PC-9 (cell line): ENCODE measurements at regions not wholly inside any gene's neighbourhood (a gene's known extent, or its start where the extent isn't known, plus 50 kb on each side); places are given as distances from the start of the nearest gene placed in this dataset.

ENCODE experiments used
- BruUV-seq: library from RNA; stranded (reverse); fragments of 400-500 nt; replicated peaks from 2 replicates; lab custom pipeline; 2021; lab: Mats Ljungman, UMichigan
- CTCF ChIA-PET: fragments of 300-600 bp; sonication (Branson Sonifier 250); formaldehyde crosslinking; loops from one replicate; lab custom pipeline; 2022; ENCODE audit warnings: antibody characterized with exemption; lab: Charles Lee
- POLR2A ChIA-PET: fragments of 300-600 bp; sonication (Branson Sonifier 250); formaldehyde crosslinking; loops from one replicate; lab custom pipeline; 2022; ENCODE audit warnings: antibody characterized with exemption; ENCODE audit not compliant: unreplicated experiment; lab: Charles Lee
- DNase-seq, 2 experiments: peaks; one replicate each; pipeline versions ENCODE4 v3.0.0 to v3.0.0-alpha.2; 2015 to 2022; ENCODE audit warnings: mixed read lengths in 1 of 2
- H2AFZ ChIP-seq: fragments of 200-600 bp; sonication (generic); 2 replicates; pipeline ENCODE4 v1.8.1; 2017; ENCODE audit warnings: antibody characterized with exemption
- H3F3A ChIP-seq: fragments of 200-600 bp; sonication (generic); 2 replicates; pipeline ENCODE4 v1.8.1; 2017; ENCODE audit warnings: antibody characterized with exemption, mild to moderate bottlenecking, low read depth; ENCODE audit not compliant: insufficient read depth
- H3K27ac ChIP-seq: fragments of 200-600 bp; sonication (generic); 2 replicates; pipeline ENCODE4 v1.6.1; 2016; ENCODE audit warnings: mixed run types
- H3K27me3 ChIP-seq: fragments of 200-600 bp; sonication (generic); 2 replicates; pipeline ENCODE4 v1.6.1; 2016; ENCODE audit warnings: low read depth, mixed run types; ENCODE audit not compliant: insufficient read depth
- H3K36me3 ChIP-seq: fragments of 200-600 bp; sonication (generic); 2 replicates; pipeline ENCODE4 v1.6.1; 2016; ENCODE audit warnings: low read depth, mixed run types
- H3K4me1 ChIP-seq: fragments of 200-600 bp; sonication (generic); replicated peaks from 2 replicates; pipeline ENCODE4 v1.6.1; 2016; ENCODE audit warnings: mixed run types; ENCODE audit not compliant: insufficient read depth
- H3K4me2 ChIP-seq: fragments of 200-600 bp; sonication (generic); 2 replicates; pipeline ENCODE4 v1.6.1; 2017; ENCODE audit warnings: mixed run types
- H3K4me3 ChIP-seq: fragments of 200-600 bp; sonication (generic); 2 replicates; pipeline ENCODE4 v1.6.1; 2016; ENCODE audit warnings: mixed run types
- H3K79me2 ChIP-seq: fragments of 200-600 bp; sonication (generic); 2 replicates; pipeline ENCODE4 v1.6.1; 2017; ENCODE audit warnings: low read depth, mixed run types
- H3K9me2 ChIP-seq: fragments of 200-600 bp; sonication (generic); 2 replicates; pipeline ENCODE4 v1.8.1; 2017; ENCODE audit warnings: mild to moderate bottlenecking; ENCODE audit not compliant: insufficient read depth
- H3K9me3 ChIP-seq: fragments of 200-600 bp; sonication (generic); 2 replicates; pipeline ENCODE4 v1.8.1; 2016; ENCODE audit warnings: low read depth; ENCODE audit not compliant: insufficient read depth
- H4K20me1 ChIP-seq: fragments of 200-600 bp; sonication (generic); 2 replicates; pipeline ENCODE4 v1.8.1; 2017; ENCODE audit not compliant: insufficient read depth
- CTCF ChIP-seq: fragments of 200-600 bp; sonication (generic); conservative IDR thresholded peaks from 2 replicates; pipeline ENCODE4 v1.6.1; 2017; ENCODE audit warnings: mixed run types, antibody characterized with exemption, mild to moderate bottlenecking, moderate library complexity
- EZH2 ChIP-seq: fragments of 200-600 bp; sonication (generic); IDR thresholded peaks from 2 replicates; pipeline ENCODE4 v1.8.0; 2017; ENCODE audit warnings: antibody characterized with exemption, low read depth
- intact Hi-C: fragments of 100-400 bp; cut with micrococcal nuclease; formaldehyde crosslinking; loops from one replicate; pipeline ENCODE4 v1.10.0; 2022; ENCODE audit not compliant: unreplicated experiment

GRCh38 chr14:97401714-97402113 is 604.5 kb downstream of the VRK1 start:
- ChIA-PET CTCF (no interaction called here), POLR2A (no interaction called here)
- Histone ChIP-seq H3K27ac (no peak overlapping the region), H3K4me1 (no peaks in the 10 kb centered on the region), H3K36me3 (no peaks in the 10 kb centered on the region), H3K9me2 (no peaks in the 10 kb centered on the region), H3K4me2 (no peak overlapping the region), H3K4me3 (no peak overlapping the region), H2AFZ (no peak overlapping the region), H3K79me2 (no peaks in the 10 kb centered on the region), H3K27me3 (no peaks in the 10 kb centered on the region; the same call in 1 of the 2 replicates), H3K9me3 (no peaks in the 10 kb centered on the region), H3F3A (no peaks in the 10 kb centered on the region), H4K20me1 (no peaks in the 10 kb centered on the region)
- DNase-seq = no peak
- TF ChIP-seq EZH2 (no peak), CTCF (no peak)
- intact Hi-C loops = no loop called here
- BruUV-seq = no TSS peak

- peaks cover 2% of the 10 kb centered on the region; the same call in 1 of the 2 replicates for H3K27me3 ChIP-seq
- H3K9me2 ChIP-seq = no peaks in the 10 kb centered on the region
- no peak overlapping the region for H2AFZ ChIP-seq
- H3K27ac ChIP-seq = no peak overlapping the region
- ChIA-PET POLR2A (no interaction called here), CTCF (no interaction called here)
- no peak overlapping the region for H3K4me3 ChIP-seq
- H3K79me2 ChIP-seq = no peaks in the 10 kb centered on the region
- no peaks in the 10 kb centered on the region for H3K4me1 ChIP-seq
- H3K36me3 ChIP-seq = no peaks in the 10 kb centered on the region
- H3F3A ChIP-seq = no peaks in the 10 kb centered on the region
- H4K20me1 ChIP-seq = no peaks in the 10 kb centered on the region
- intact Hi-C loops = no loop called here
- H3K9me3 ChIP-seq = no peaks in the 10 kb centered on the region
- BruUV-seq = no TSS peak
- H3K4me2 ChIP-seq = no peak overlapping the region
- TF ChIP-seq EZH2 (no peak), CTCF (no peak)
- no peak for DNase-seq
Measured at GRCh38 chr14:97402279-97402678, 605.1 kb downstream of the VRK1 start.

GRCh38 chr14:97407701-97408407 is 610.7 kb downstream of the VRK1 start:
- Histone ChIP-seq H3K4me3 (no peak overlapping the region), H3K9me2 (no peaks in the 10 kb centered on the region), H3K4me2 (no peak overlapping the region), H3K36me3 (no peaks in the 10 kb centered on the region), H3K27ac (no peak overlapping the region), H2AFZ (no peak overlapping the region), H3K79me2 (no peaks in the 10 kb centered on the region), H3K9me3 (no peaks in the 10 kb centered on the region), H3K27me3 (peaks cover 31% of the 10 kb centered on the region), H3F3A (no peaks in the 10 kb centered on the region), H3K4me1 (no peaks in the 10 kb centered on the region), H4K20me1 (no peaks in the 10 kb centered on the region)
- no TSS peak for BruUV-seq
- no peak for TF ChIP-seq EZH2
- TF ChIP-seq CTCF = no peak
- intact Hi-C loops = no loop called here
- POLR2A ChIA-PET = no interaction called here
- CTCF ChIA-PET = no interaction called here
- no peak for DNase-seq
